Neural cell (in vitro differentiated cells): ENCODE measurements at regions not wholly inside any gene's neighbourhood (a gene's known extent, or its start where the extent isn't known, plus 50 kb on each side); places are given as distances from the start of the nearest gene placed in this dataset.

Experiments
- H2AFZ ChIP-seq: fragments of 200-600, 300-800 bp; sonication (generic), shearing (Covaris generic); 2 replicates; pipeline ENCODE4 v1.6.0; 2014; ENCODE audit warnings: low read depth, mild to moderate bottlenecking, antibody characterized with exemption, low read length, moderate library complexity
- H3F3A ChIP-seq: fragments of 200-600 bp; shearing (Covaris generic); 2 replicates; pipeline ENCODE4 v1.6.1; 2016; ENCODE audit warnings: mild to moderate bottlenecking, moderate library complexity, mixed read lengths, antibody characterized with exemption, low read length; ENCODE audit not compliant: insufficient read depth, poor library complexity, severe bottlenecking
- H3K27ac ChIP-seq: fragments of 200-600, 300-800 bp; sonication (generic), shearing (Covaris generic); 2 replicates; pipeline ENCODE4 v1.5.1; 2014; ENCODE audit warnings: mild to moderate bottlenecking, low read length, moderate library complexity
- H3K27me3 ChIP-seq: fragments of 300-800, 200-600 bp; sonication (generic), shearing (Covaris generic); 2 replicates; pipeline ENCODE4 v1.6.0; 2014; ENCODE audit warnings: mild to moderate bottlenecking, low read depth, low read length, moderate library complexity; ENCODE audit not compliant: insufficient read depth
- H3K36me3 ChIP-seq: fragments of 300-800, 200-600 bp; sonication (generic), shearing (Covaris generic); 2 replicates; pipeline ENCODE4 v1.5.1; 2014; ENCODE audit warnings: mild to moderate bottlenecking, antibody characterized with exemption, low read length, moderate library complexity; ENCODE audit not compliant: insufficient read depth
- H3K4me2 ChIP-seq: fragments of 300-800, 200-600 bp; sonication (generic), shearing (Covaris generic); 2 replicates; pipeline ENCODE4 v1.6.0; 2014; ENCODE audit warnings: mild to moderate bottlenecking, low read length
- H3K4me3 ChIP-seq: fragments of 300-800, 200-600 bp; sonication (generic), shearing (Covaris generic); 2 replicates; pipeline ENCODE4 v1.5.1; 2014; ENCODE audit warnings: mild to moderate bottlenecking, low read length, moderate library complexity
- H3K79me2 ChIP-seq: fragments of 200-600 bp; shearing (Covaris generic); replicated peaks from 2 replicates; pipeline ENCODE4 v1.6.0; 2014; ENCODE audit warnings: mild to moderate bottlenecking, low read length, moderate library complexity; ENCODE audit not compliant: insufficient read depth
- H3K9ac ChIP-seq: fragments of 300-800, 200-600 bp; sonication (generic), shearing (Covaris generic); 2 replicates; pipeline ENCODE4 v1.6.1; 2016; ENCODE audit warnings: mild to moderate bottlenecking, low read length, mixed read lengths
- H3K9me2 ChIP-seq: fragments of 200-600 bp; shearing (Covaris generic); 2 replicates; pipeline ENCODE4 v1.6.1; 2016; ENCODE audit warnings: mild to moderate bottlenecking, low read length, mixed read lengths; ENCODE audit not compliant: insufficient read depth
- H3K9me3 ChIP-seq: fragments of 200-600, 300-800 bp; sonication (generic), shearing (Covaris generic); 2 replicates; pipeline ENCODE4 v1.6.1; 2016; ENCODE audit warnings: mild to moderate bottlenecking, mixed run types, low read length, moderate library complexity, mixed read lengths
- H4K20me1 ChIP-seq: fragments of 200-600 bp; shearing (Covaris generic); 2 replicates; pipeline ENCODE4 v1.6.1; 2016; ENCODE audit warnings: mild to moderate bottlenecking, mixed run types; ENCODE audit not compliant: insufficient read depth
- EP300 ChIP-seq: fragments of 450-650 bp; conservative IDR thresholded peaks from 2 replicates; pipeline ENCODE4 v1.6.1; 2014; ENCODE audit warnings: antibody characterized with exemption, mild to moderate bottlenecking, moderate library complexity; ENCODE audit not compliant: poor library complexity, severe bottlenecking
- EZH2 ChIP-seq: fragments of 200-600, 300-800 bp; shearing (Covaris generic), sonication (generic); IDR thresholded peaks from 2 replicates; pipeline ENCODE4 v1.6.1; 2014; ENCODE audit warnings: antibody characterized with exemption, low read length, borderline replicate concordance, mild to moderate bottlenecking; ENCODE audit not compliant: insufficient read depth, poor library complexity, severe bottlenecking
- MXI1 ChIP-seq: fragments of 450-650 bp; conservative IDR thresholded peaks from 2 replicates; pipeline ENCODE4 v1.6.1; 2014; ENCODE audit warnings: antibody characterized with exemption, mild to moderate bottlenecking; ENCODE audit not compliant: poor library complexity, severe bottlenecking
- POLR2AphosphoS5 ChIP-seq: IDR thresholded peaks from 2 replicates; pipeline ENCODE4 v1.6.1; 2012
- RAD21 ChIP-seq: fragments of 450-650 bp; conservative IDR thresholded peaks from 2 replicates; pipeline ENCODE4 v1.6.1; 2014; ENCODE audit warnings: antibody characterized with exemption, mild to moderate bottlenecking, moderate library complexity
- SMC3 ChIP-seq: fragments of 450-650 bp; conservative IDR thresholded peaks from 2 replicates; pipeline ENCODE4 v1.6.1; 2014; ENCODE audit warnings: antibody characterized with exemption, mild to moderate bottlenecking, moderate library complexity; ENCODE audit not compliant: poor library complexity
- TAF1 ChIP-seq: IDR thresholded peaks from 2 replicates; pipeline ENCODE4 v1.6.1; 2012; ENCODE audit warnings: low read depth
- TF ChIP-seq, protein P1 (sequence below): IDR thresholded peaks from 2 replicates; pipeline ENCODE4 v1.6.1; 2012; ENCODE audit warnings: borderline replicate concordance
- TF ChIP-seq, protein P2 (sequence below): fragments of 450-650 bp; IDR thresholded peaks from 2 replicates; pipeline ENCODE4 v1.5.1; 2014; ENCODE audit warnings: antibody characterized with exemption, mild to moderate bottlenecking, moderate library complexity; ENCODE audit not compliant: poor library complexity, severe bottlenecking

DNA sequence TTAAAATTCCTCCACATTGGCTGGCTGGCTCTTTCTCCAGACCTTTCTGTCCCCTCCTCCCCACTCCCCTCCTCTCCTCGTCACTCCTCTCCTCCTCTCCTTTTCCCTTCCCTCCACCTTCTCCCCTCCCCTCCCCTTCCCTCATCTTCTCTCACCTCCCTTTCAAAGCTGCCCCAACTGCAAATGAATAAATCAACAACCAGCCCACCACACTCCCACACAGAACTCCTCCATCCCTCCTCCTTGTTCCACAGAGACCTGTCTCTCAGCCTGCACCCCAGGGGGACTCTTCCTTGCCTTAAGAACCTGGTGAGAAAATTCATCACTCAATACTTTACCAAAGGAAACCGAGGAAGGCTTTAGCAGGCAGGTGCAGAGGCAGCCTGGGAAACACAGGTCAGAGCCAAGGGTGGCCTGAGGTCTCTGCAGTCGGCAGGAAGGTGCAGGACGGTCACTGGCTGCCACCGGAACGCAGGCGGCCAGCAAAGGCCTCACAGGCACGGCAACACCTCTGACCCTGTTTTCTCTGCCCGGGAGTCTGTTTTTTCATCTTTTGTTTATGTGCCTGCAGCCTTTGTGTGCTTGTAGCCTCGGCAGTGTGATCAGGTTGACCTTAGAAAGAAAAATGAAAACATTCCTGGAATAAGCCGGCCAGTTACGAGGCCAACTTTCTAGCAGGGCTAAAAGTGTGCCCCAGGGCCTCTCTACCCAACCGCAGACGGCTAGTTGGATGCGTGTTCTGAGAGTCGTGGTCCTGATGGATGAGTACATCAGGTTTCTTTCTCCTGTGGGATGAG, 207.6 kb upstream of the KLF6 start:
- Histone ChIP-seq H3F3A (no peaks in the 10 kb centered on the region), H3K27ac (no peak overlapping the region), H3K27me3 (no peaks in the 10 kb centered on the region), H3K4me3 (no peak overlapping the region), H3K9me3 (no peaks in the 10 kb centered on the region), H3K79me2 (no peaks in the 10 kb centered on the region), H3K36me3 (no peaks in the 10 kb centered on the region), H3K9me2 (no peaks in the 10 kb centered on the region), H4K20me1 (no peaks in the 10 kb centered on the region), H2AFZ (no peak overlapping the region), H3K4me2 (no peak overlapping the region), H3K9ac (no peak overlapping the region)
- TF ChIP-seq SMC3: no peak
- no peak for TF ChIP-seq EP300
- TF ChIP-seq, protein P1, sequence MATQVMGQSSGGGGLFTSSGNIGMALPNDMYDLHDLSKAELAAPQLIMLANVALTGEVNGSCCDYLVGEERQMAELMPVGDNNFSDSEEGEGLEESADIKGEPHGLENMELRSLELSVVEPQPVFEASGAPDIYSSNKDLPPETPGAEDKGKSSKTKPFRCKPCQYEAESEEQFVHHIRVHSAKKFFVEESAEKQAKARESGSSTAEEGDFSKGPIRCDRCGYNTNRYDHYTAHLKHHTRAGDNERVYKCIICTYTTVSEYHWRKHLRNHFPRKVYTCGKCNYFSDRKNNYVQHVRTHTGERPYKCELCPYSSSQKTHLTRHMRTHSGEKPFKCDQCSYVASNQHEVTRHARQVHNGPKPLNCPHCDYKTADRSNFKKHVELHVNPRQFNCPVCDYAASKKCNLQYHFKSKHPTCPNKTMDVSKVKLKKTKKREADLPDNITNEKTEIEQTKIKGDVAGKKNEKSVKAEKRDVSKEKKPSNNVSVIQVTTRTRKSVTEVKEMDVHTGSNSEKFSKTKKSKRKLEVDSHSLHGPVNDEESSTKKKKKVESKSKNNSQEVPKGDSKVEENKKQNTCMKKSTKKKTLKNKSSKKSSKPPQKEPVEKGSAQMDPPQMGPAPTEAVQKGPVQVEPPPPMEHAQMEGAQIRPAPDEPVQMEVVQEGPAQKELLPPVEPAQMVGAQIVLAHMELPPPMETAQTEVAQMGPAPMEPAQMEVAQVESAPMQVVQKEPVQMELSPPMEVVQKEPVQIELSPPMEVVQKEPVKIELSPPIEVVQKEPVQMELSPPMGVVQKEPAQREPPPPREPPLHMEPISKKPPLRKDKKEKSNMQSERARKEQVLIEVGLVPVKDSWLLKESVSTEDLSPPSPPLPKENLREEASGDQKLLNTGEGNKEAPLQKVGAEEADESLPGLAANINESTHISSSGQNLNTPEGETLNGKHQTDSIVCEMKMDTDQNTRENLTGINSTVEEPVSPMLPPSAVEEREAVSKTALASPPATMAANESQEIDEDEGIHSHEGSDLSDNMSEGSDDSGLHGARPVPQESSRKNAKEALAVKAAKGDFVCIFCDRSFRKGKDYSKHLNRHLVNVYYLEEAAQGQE: no peak
- TF ChIP-seq TAF1: no peak
- no peak for TF ChIP-seq POLR2AphosphoS5
- TF ChIP-seq EZH2: no peak
- TF ChIP-seq, protein P2, sequence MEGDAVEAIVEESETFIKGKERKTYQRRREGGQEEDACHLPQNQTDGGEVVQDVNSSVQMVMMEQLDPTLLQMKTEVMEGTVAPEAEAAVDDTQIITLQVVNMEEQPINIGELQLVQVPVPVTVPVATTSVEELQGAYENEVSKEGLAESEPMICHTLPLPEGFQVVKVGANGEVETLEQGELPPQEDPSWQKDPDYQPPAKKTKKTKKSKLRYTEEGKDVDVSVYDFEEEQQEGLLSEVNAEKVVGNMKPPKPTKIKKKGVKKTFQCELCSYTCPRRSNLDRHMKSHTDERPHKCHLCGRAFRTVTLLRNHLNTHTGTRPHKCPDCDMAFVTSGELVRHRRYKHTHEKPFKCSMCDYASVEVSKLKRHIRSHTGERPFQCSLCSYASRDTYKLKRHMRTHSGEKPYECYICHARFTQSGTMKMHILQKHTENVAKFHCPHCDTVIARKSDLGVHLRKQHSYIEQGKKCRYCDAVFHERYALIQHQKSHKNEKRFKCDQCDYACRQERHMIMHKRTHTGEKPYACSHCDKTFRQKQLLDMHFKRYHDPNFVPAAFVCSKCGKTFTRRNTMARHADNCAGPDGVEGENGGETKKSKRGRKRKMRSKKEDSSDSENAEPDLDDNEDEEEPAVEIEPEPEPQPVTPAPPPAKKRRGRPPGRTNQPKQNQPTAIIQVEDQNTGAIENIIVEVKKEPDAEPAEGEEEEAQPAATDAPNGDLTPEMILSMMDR: no peak
- TF ChIP-seq MXI1: no peak
- no peak for TF ChIP-seq RAD21

DNA sequence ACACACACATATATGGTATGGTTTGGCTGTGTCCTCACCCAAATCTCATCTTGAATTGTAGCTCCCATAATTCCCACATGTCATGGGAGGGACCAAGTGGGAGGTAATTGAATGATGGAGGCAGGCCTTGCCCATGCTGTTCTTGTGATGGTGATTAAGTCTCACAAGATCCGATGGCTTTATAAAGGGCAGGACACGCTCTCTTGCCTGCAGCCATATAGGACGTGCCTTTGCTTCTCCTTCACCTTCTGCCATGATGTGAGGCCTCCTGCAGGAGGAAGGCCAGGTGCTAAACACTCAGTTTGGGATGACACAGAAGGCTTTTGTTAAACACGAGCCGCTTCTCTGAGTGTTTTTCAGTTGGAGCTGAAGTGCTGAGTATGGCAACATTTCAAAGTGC, 205.3 kb upstream of the KLF6 start:
- Histone ChIP-seq H3K9ac (no peak overlapping the region), H3K27ac (no peak overlapping the region), H3K4me2 (no peak overlapping the region), H2AFZ (no peak overlapping the region), H3F3A (no peaks in the 10 kb centered on the region), H4K20me1 (no peaks in the 10 kb centered on the region), H3K9me2 (no peaks in the 10 kb centered on the region), H3K27me3 (no peaks in the 10 kb centered on the region), H3K36me3 (no peaks in the 10 kb centered on the region), H3K9me3 (no peaks in the 10 kb centered on the region), H3K79me2 (no peaks in the 10 kb centered on the region), H3K4me3 (no peak overlapping the region)
- TF ChIP-seq EP300 (no peak), POLR2AphosphoS5 (no peak), RAD21 (no peak), MXI1 (no peak), SMC3 (no peak), TAF1 (no peak), EZH2 (no peak)
- TF ChIP-seq, protein P2: no peak
- TF ChIP-seq, protein P1: no peak
